Kidney (tissue), 13 donors: ENCODE measurements at regions not wholly inside any gene's neighbourhood (a gene's known extent, or its start where the extent isn't known, plus 50 kb on each side); places are given as distances from the start of the nearest gene placed in this dataset.

Experiments used
- DNase-seq, 5 donors: peaks; one replicate each; pipeline ENCODE4 v3.0.0-alpha.2; 2013 to 2020
- FAIRE-seq: peaks from 2 replicates; lab custom pipeline; 2012; peaks lifted over from hg19 to GRCh38; lab: Jason Lieb, UNC
- H3K27ac ChIP-seq, 2 donors: one replicate each; pipeline ENCODE4 v1.7.0; 2013; ENCODE audit warnings: low read depth in 2 of 2, low read length in 2 of 2, inconsistent platforms in 1 of 2
- H3K27me3 ChIP-seq: one replicate; pipeline ENCODE4 v1.7.1; 2013; ENCODE audit warnings: low read length, inconsistent platforms; ENCODE audit not compliant: control insufficient read depth, insufficient read depth
- H3K36me3 ChIP-seq, 3 donors: one replicate each; pipeline versions ENCODE4 v1.7.0 to v1.7.1; 2013; ENCODE audit warnings: low read length in 3 of 3, control low read depth in 1 of 3, inconsistent platforms in 1 of 3; ENCODE audit not compliant: insufficient read depth in 3 of 3, control insufficient read depth in 2 of 3
- H3K4me1 ChIP-seq, 3 donors: one replicate each; pipeline versions ENCODE4 v1.7.0 to v1.7.1; 2013; ENCODE audit warnings: low read length in 3 of 3, inconsistent platforms in 1 of 3, low read depth in 1 of 3; ENCODE audit not compliant: control insufficient read depth in 2 of 3, insufficient read depth in 2 of 3
- H3K4me3 ChIP-seq, 3 donors: one replicate each; pipeline versions ENCODE4 v1.7.0 to v1.8.1; 2013; ENCODE audit warnings: low read length in 3 of 3, control low read depth in 1 of 3, inconsistent platforms in 1 of 3
- H3K9ac ChIP-seq, 3 donors: one replicate each; pipeline versions ENCODE4 v1.7.0 to v1.7.1; 2013; ENCODE audit warnings: low read length in 3 of 3, control low read depth in 1 of 3, inconsistent platforms in 1 of 3
- H3K9me3 ChIP-seq, 3 donors: one replicate each; pipeline versions ENCODE4 v1.7.0 to v1.7.1; 2013; ENCODE audit warnings: low read length in 3 of 3, control low read depth in 1 of 3, inconsistent platforms in 1 of 3; ENCODE audit not compliant: control insufficient read depth in 2 of 3, insufficient read depth in 1 of 3
- CTCF ChIP-seq: IDR thresholded peaks from 3 replicates; pipeline ENCODE4 v1.5.1; 2012; ENCODE audit warnings: mild to moderate bottlenecking, moderate library complexity, borderline replicate concordance; ENCODE audit not compliant: insufficient read depth; ENCODE audit errors: extremely low read depth
- intact Hi-C: fragments of 100-400 bp; cut with DNase I; formaldehyde crosslinking; loops from one replicate; pipeline ENCODE4 v1.11.1; 2022
- donor health status: control.
- donor health status: control.
- donor health status: control.
- donor health status: control.
- donor health status: control.
- donor health status: DM: yes; HTN: yes; CAD: no.
- donor health status: Normal renal cell carcinoma (clear cell type).

GRCh38 chr4:119825696-119826095 is 197.1 kb upstream of the PDE5A start:
- Histone ChIP-seq H3K27ac (no peak overlapping the region), H3K36me3 (no peaks in the 10 kb centered on the region), H3K9me3 (no peaks in the 10 kb centered on the region), H3K9ac (no peak overlapping the region), H3K27me3 (no peaks in the 10 kb centered on the region), H3K4me3 (no peak overlapping the region), H3K4me1 (no peaks in the 10 kb centered on the region)
- intact Hi-C loops = no loop called here
- FAIRE-seq (no peak), DNase-seq (no peak)
- TF ChIP-seq CTCF = no peak

- DNase-seq (no peak), FAIRE-seq (no peak)
- Histone ChIP-seq H3K27me3 (no peaks in the 10 kb centered on the region), H3K9me3 (no peaks in the 10 kb centered on the region), H3K4me3 (no peak overlapping the region), H3K36me3 (no peaks in the 10 kb centered on the region), H3K27ac (no peak overlapping the region), H3K4me1 (no peaks in the 10 kb centered on the region), H3K9ac (no peak overlapping the region)
- no peak for TF ChIP-seq CTCF
- intact Hi-C loops = no loop called here
Measured at GRCh38 chr4:119823891-119824290, 195.3 kb upstream of the PDE5A start.

- no peak overlapping the region for H3K27ac ChIP-seq
- intact Hi-C loops = no loop called here
Measured at GRCh38 chr4:119823045-119823444, 194.4 kb upstream of the PDE5A start.

More at GRCh38 chr4:119823045-119823444, 194.4 kb upstream of the PDE5A start:
- no peak overlapping the region for H3K9ac ChIP-seq
- H3K27me3 ChIP-seq = no peaks in the 10 kb centered on the region
- TF ChIP-seq CTCF = no peak
- no peaks in the 10 kb centered on the region for H3K4me1 ChIP-seq
- FAIRE-seq = no peak
- no peaks in the 10 kb centered on the region for H3K36me3 ChIP-seq
- no peaks in the 10 kb centered on the region for H3K9me3 ChIP-seq
- no peak overlapping the region for H3K4me3 ChIP-seq
- no peak for DNase-seq
